SK-N-SH treated with all-trans-retinoic acid at 6 μM for 48 hours (cell line): ENCODE measurements at regions not wholly inside any gene's neighbourhood (a gene's known extent, or its start where the extent isn't known, plus 50 kb on each side); places are given as distances from the start of the nearest gene placed in this dataset.

Source experiments
- ATAC-seq: fragments of 200-7000 bp; cut with Tn5 transposase; 3 replicates; pipeline ENCODE4 v1.9.1; 2020; ENCODE audit warnings: mild to moderate bottlenecking, moderate library complexity
- BACH2 ChIP-seq: fragments of 250-450 bp; sonication (Bioruptor Pico); IDR thresholded peaks from 2 replicates; pipeline ENCODE4 v1.9.0; 2021; ENCODE audit warnings: mild to moderate bottlenecking, borderline replicate concordance
- ESRRG ChIP-seq: fragments of 250-450 bp; sonication (Bioruptor Pico); IDR thresholded peaks from 2 replicates; pipeline ENCODE4 v1.6.1; 2021; ENCODE audit warnings: mild to moderate bottlenecking
- GLIS3 ChIP-seq: fragments of 250-450 bp; sonication (Bioruptor Pico); IDR thresholded peaks from 2 replicates; pipeline ENCODE4 v1.5.0; 2020; ENCODE audit warnings: mild to moderate bottlenecking, moderate library complexity
- POU6F1 ChIP-seq: fragments of 250-450 bp; sonication (Bioruptor Pico); IDR thresholded peaks from 2 replicates; pipeline ENCODE4 v1.8.0; 2021; ENCODE audit warnings: low read depth, mild to moderate bottlenecking, moderate library complexity, borderline replicate concordance
- PPARA ChIP-seq: fragments of 250-450 bp; sonication (Bioruptor Pico); IDR thresholded peaks from 2 replicates; pipeline ENCODE4 v1.5.0; 2020; ENCODE audit warnings: mild to moderate bottlenecking, borderline replicate concordance
- RARB ChIP-seq: fragments of 250-450 bp; sonication (Bioruptor Pico); IDR thresholded peaks from 2 replicates; pipeline ENCODE4 v1.8.0; 2021; ENCODE audit warnings: mild to moderate bottlenecking, moderate library complexity
- SNAI2 ChIP-seq: fragments of 250-450 bp; sonication (Bioruptor Pico); IDR thresholded peaks from 2 replicates; pipeline ENCODE4 v1.5.0; 2020; ENCODE audit warnings: mild to moderate bottlenecking, moderate library complexity
- TCF4 ChIP-seq: fragments of 250-450 bp; sonication (Bioruptor Pico); IDR thresholded peaks from 2 replicates; pipeline ENCODE4 v1.8.0; 2021; ENCODE audit warnings: mild to moderate bottlenecking, moderate library complexity, borderline replicate concordance
- TOX ChIP-seq: fragments of 250-450 bp; sonication (Bioruptor Pico); IDR thresholded peaks from 2 replicates; pipeline ENCODE4 v1.8.0; 2021; ENCODE audit warnings: mild to moderate bottlenecking, moderate library complexity, borderline replicate concordance
- ZC3H10 ChIP-seq: fragments of 250-450 bp; sonication (Bioruptor Pico); IDR thresholded peaks from 2 replicates; pipeline ENCODE4 v1.5.1; 2021; ENCODE audit warnings: mild to moderate bottlenecking, moderate library complexity
- ZFP3 ChIP-seq: fragments of 250-450 bp; sonication (Bioruptor Pico); IDR thresholded peaks from 2 replicates; pipeline ENCODE4 v1.5.0; 2020; ENCODE audit warnings: mild to moderate bottlenecking, moderate library complexity
- ZNF565 ChIP-seq: fragments of 450-650 bp; formaldehyde crosslinking; conservative IDR thresholded peaks from 2 replicates; pipeline ENCODE4 v1.5.0; 2020; ENCODE audit warnings: low read depth, mild to moderate bottlenecking, moderate library complexity
- ZNF8 ChIP-seq: fragments of 450-650 bp; formaldehyde crosslinking; IDR thresholded peaks from 2 replicates; pipeline ENCODE4 v1.5.0; 2020; ENCODE audit warnings: mild to moderate bottlenecking, moderate library complexity
- TF ChIP-seq, protein P1 (sequence below): fragments of 250-450 bp; sonication (Bioruptor Pico); IDR thresholded peaks from 2 replicates; pipeline ENCODE4 v1.5.1; 2021; ENCODE audit warnings: mild to moderate bottlenecking, moderate library complexity
- TF ChIP-seq, protein P2 (sequence below): fragments of 250-450 bp; sonication (Bioruptor Pico); IDR thresholded peaks from 2 replicates; pipeline ENCODE4 v1.5.1; 2020; ENCODE audit warnings: low read depth, mild to moderate bottlenecking, moderate library complexity
- TF ChIP-seq, protein P3 (sequence below): fragments of 250-450 bp; sonication (Bioruptor Pico); IDR thresholded peaks from 2 replicates; pipeline ENCODE4 v1.8.0; 2020; ENCODE audit warnings: mild to moderate bottlenecking, moderate library complexity, borderline replicate concordance

GRCh38 chr6:141326925-141327324 is 805.8 kb upstream of the GJE1 start:
- peak; percentile 45; the same call in 2 of the 3 replicates for ATAC-seq
- no peak for TF ChIP-seq RARB
- TF ChIP-seq, protein P1, sequence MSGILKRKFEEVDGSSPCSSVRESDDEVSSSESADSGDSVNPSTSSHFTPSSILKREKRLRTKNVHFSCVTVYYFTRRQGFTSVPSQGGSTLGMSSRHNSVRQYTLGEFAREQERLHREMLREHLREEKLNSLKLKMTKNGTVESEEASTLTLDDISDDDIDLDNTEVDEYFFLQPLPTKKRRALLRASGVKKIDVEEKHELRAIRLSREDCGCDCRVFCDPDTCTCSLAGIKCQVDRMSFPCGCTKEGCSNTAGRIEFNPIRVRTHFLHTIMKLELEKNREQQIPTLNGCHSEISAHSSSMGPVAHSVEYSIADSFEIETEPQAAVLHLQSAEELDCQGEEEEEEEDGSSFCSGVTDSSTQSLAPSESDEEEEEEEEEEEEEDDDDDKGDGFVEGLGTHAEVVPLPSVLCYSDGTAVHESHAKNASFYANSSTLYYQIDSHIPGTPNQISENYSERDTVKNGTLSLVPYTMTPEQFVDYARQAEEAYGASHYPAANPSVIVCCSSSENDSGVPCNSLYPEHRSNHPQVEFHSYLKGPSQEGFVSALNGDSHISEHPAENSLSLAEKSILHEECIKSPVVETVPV (CRISPR knock-in tag) = no peak

DNA sequence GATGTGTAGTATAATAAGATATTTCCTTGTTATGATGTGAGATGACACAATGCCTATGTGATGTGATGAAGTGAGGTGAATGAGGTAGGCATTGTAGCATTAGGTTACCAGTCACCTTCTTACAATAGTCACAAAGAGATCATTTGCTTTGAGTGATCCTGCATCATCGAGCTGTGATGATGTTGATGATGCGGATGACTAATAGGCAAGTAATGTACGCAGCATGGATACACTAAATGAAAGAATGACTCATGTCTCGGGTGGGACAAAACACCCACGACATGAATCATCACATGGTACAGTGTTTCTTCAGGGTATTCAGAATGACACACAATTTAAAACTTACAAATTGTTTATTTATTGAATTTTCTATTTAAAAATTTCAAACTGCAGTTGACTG is 806.3 kb upstream of the GJE1 start:
- ATAC-seq = peak; percentile 95
- TF ChIP-seq RARB (no peak), ZNF565 (CRISPR knock-in tag) (no peak), ZFP3 (CRISPR knock-in tag) (no peak), TOX (CRISPR knock-in tag) (peak; percentile 93; the same call in 1 of the 2 replicates), TCF4 (no peak), PPARA (no peak), ZNF8 (CRISPR knock-in tag) (no peak), POU6F1 (CRISPR knock-in tag) (no peak), ZC3H10 (CRISPR knock-in tag) (peak; percentile 58; the same call in 1 of the 2 replicates), GLIS3 (no peak)
- TF ChIP-seq, protein P2, sequence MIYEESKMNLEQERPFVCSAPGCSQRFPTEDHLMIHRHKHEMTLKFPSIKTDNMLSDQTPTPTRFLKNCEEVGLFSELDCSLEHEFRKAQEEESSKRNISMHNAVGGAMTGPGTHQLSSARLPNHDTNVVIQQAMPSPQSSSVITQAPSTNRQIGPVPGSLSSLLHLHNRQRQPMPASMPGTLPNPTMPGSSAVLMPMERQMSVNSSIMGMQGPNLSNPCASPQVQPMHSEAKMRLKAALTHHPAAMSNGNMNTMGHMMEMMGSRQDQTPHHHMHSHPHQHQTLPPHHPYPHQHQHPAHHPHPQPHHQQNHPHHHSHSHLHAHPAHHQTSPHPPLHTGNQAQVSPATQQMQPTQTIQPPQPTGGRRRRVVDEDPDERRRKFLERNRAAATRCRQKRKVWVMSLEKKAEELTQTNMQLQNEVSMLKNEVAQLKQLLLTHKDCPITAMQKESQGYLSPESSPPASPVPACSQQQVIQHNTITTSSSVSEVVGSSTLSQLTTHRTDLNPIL (CRISPR knock-in tag) = no peak
- TF ChIP-seq, protein P3, sequence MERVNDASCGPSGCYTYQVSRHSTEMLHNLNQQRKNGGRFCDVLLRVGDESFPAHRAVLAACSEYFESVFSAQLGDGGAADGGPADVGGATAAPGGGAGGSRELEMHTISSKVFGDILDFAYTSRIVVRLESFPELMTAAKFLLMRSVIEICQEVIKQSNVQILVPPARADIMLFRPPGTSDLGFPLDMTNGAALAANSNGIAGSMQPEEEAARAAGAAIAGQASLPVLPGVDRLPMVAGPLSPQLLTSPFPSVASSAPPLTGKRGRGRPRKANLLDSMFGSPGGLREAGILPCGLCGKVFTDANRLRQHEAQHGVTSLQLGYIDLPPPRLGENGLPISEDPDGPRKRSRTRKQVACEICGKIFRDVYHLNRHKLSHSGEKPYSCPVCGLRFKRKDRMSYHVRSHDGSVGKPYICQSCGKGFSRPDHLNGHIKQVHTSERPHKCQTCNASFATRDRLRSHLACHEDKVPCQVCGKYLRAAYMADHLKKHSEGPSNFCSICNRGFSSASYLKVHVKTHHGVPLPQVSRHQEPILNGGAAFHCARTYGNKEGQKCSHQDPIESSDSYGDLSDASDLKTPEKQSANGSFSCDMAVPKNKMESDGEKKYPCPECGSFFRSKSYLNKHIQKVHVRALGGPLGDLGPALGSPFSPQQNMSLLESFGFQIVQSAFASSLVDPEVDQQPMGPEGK = no peak
- TF ChIP-seq, protein P1 (CRISPR knock-in tag) = no peak
- TF ChIP-seq, all 23 proteins: peak for 2

DNA sequence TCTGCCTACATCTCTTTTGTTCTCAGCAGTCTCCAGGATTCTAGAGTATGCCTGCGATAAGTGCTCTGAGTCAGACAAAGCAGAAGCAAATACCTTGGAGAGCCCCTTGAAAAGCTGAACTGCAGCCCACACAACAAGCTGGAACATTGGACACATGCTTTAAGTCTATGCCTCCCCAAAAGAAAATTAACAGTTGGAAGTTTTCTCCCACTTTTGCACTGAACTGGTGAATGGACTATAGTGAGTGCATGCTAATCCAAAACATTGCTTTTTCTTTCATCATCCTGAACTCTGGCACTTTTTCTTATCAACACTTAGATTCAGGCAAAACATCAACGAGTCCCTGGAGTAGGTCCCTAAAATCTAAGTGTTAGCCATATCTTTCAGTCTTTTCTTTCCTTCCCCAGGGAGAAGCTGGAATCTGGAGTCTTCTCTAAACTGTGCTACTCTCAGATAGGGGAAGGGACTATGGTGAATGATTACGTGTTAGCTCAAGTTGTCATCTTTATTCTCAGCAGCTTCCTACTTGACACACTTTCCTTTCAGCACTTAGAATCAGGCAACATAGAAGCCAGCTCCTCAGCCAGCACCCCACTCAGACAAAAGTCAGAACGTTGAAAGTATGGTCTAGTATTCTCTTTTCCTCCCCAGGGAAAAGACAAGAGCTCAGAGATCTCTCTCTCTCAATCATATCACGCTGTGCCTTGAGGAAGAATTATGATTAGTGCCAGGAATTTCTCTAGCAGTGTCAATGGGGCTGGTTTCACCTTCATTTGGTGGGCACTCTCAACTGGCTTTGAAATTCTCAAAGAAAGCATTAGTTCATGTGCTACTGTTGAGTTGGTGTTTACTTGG is 811.0 kb upstream of the GJE1 start:
- peak; percentile 44 for ATAC-seq
- no peak for TF ChIP-seq SNAI2 (CRISPR knock-in tag)
- TF ChIP-seq, protein P1 (CRISPR knock-in tag) = no peak
- TF ChIP-seq ESRRG (CRISPR knock-in tag) = no peak
- no peak for TF ChIP-seq BACH2 (CRISPR knock-in tag)
- TF ChIP-seq, protein P2 (CRISPR knock-in tag) = no peak
- TF ChIP-seq PPARA = no peak
